Astrocyte of the cerebellum (primary cell): ENCODE measurements at regions not wholly inside any gene's neighbourhood (a gene's known extent, or its start where the extent isn't known, plus 50 kb on each side); places are given as distances from the start of the nearest gene placed in this dataset.
A peak's percentile ranks its signal among the peaks of the same experiment; 100 is the strongest.

Source experiments
- DNase-seq: peaks from one replicate; pipeline ENCODE4 v3.0.0-alpha.2; 2011; ENCODE audit warnings: low read depth
- H3K4me3 ChIP-seq: 2 replicates; pipeline ENCODE4 v1.5.1; 2011; ENCODE audit warnings: mild to moderate bottlenecking, low read depth, low read length, moderate library complexity
- in situ Hi-C: cut with HindIII; loops from 2 replicates; pipeline ENCODE4 v1.10.0; 2017; ENCODE audit warnings: low sequenced_read_pairs
- TF ChIP-seq, protein P1 (sequence below): IDR thresholded peaks from 2 replicates; pipeline ENCODE4 v1.5.1; 2012; ENCODE audit warnings: low read length, low read depth, moderate library complexity, mild to moderate bottlenecking; ENCODE audit errors: missing control alignments

DNA sequence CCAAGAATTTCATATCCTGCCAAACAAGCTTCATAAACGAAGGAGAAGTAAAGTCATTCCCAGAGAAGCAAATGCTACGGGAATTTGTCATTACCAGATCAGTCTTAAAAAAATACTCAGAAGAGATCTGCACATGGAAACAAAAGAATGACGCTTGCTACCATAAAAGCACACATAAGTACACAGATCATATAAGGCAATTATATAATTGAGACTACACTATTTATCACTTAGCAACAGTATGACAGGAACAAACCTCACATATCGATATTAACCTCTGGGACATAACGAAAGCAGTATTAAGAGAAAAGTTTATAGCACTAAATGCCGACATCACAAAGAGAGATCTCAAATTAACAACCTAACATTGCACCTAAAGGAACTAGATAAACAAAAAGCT lies 67.6 kb upstream of the TMEM200A start:
- DNase-seq, result no peak
- TF ChIP-seq, protein P1, sequence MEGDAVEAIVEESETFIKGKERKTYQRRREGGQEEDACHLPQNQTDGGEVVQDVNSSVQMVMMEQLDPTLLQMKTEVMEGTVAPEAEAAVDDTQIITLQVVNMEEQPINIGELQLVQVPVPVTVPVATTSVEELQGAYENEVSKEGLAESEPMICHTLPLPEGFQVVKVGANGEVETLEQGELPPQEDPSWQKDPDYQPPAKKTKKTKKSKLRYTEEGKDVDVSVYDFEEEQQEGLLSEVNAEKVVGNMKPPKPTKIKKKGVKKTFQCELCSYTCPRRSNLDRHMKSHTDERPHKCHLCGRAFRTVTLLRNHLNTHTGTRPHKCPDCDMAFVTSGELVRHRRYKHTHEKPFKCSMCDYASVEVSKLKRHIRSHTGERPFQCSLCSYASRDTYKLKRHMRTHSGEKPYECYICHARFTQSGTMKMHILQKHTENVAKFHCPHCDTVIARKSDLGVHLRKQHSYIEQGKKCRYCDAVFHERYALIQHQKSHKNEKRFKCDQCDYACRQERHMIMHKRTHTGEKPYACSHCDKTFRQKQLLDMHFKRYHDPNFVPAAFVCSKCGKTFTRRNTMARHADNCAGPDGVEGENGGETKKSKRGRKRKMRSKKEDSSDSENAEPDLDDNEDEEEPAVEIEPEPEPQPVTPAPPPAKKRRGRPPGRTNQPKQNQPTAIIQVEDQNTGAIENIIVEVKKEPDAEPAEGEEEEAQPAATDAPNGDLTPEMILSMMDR, result no peak
- no peak overlapping the region for H3K4me3 ChIP-seq
- in situ Hi-C loops, result no loop called here

DNA sequence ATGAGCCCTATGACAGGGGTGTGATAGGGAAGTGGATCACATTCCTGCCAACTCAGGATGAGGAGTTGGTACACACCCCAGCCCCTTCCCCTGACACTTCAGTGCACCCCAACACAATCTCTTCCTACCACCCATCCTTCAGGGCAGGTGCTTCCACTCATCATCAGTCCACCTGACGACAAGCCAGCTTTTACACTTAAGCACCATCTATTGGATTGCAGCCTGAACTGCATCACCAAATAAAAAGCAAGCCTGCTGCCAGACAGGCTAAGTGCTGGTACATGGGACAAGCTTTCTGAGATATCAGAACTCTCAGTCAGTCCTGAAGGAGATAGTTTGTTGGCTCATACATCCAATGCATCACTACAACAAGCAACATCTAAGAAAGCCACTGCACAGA lies 69.0 kb upstream of the TMEM200A start:
- H3K4me3 ChIP-seq, result no peak overlapping the region
- no peak for DNase-seq
- TF ChIP-seq, protein P1, result peak; percentile 10
- in situ Hi-C loops, result no loop called here

DNA sequence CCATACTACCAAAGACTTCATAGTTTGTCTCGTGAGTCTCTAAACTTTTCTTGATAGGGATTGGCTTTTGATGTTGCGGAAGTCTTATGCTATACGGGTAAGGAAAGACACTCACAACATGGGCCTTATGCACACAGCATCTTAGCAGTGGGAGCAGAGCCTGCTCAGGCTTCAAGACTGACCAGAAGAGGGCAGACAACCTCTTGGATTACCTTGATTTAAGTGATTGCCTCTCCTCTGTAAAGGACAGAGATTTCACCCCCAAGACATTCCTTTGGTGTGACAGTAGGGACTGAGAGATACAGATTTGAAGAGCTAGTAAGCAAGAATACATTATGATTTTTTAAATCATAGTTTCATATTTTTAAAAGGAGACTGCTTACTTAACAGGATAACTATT lies 71.0 kb upstream of the SAMD3 start:
- peak; percentile 46 for DNase-seq
- no peak overlapping the region for H3K4me3 ChIP-seq
- in situ Hi-C loops, result no loop called here
- TF ChIP-seq, protein P1, result peak; percentile 83

DNA sequence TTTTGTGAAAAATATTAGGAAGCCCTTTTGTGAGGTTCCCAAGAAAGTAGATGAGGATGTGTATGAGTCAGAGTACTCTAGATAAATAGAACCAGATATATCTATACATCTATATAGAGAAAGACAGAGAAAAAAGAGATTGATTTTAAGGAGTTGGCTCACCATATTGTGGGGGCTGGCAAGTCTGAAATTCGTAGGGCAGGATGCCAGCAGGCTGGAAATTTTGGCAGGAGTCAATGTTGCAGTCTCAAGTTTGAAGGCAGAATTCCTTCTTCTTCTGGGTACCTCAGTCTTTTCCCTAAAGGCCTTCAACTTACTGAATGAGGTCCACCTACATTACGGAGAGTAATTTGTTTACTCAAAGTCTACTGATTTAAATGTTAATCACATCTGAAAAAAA lies 65.3 kb upstream of the SAMD3 start:
- TF ChIP-seq, protein P1, result no peak
- H3K4me3 ChIP-seq, result no peak overlapping the region
- in situ Hi-C loops, result no loop called here
- no peak for DNase-seq

DNA sequence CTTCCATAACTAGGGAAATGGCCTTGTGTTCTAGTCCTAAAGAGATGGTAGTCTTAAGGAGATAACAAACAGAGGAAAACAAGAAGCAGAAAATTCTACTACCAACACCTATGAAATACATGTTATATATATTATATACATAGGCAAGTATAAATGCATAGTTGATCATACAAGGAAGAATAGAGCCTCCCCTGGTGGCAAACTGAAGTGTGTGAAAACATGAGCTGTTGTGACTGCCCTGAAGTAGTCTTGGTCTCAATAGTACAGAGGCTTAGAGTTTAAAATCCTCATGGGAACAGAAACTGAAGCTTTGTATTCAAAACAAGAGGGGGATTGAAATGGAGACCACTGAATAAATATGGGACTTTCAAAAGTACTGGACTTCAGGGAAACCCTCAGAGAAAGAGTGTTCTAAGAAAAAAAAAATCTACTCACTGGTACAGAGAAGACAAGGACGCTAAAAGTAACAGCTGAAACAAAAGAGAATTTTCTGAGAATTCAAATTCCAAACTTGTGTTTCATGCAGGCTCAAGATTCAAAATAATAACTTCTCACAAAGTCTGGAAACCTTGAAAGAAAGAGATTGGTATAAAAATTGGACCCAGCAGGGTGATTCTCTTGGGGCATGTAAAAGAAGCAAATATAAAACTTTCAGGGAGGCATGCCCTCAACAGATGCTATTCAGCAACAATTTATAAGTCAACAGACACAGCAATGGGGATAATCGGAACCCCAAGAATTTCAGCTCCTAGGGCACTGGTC lies 59.7 kb upstream of the SAMD3 start:
- DNase-seq, result peak; percentile 32
- TF ChIP-seq, protein P1, result peak; percentile 64
- in situ Hi-C loops, result loop anchor here (5.0 kb wide), 1 partner anchor 55 kb away; no protein-coding TSS in a partner anchor
- no peak overlapping the region for H3K4me3 ChIP-seq

DNA sequence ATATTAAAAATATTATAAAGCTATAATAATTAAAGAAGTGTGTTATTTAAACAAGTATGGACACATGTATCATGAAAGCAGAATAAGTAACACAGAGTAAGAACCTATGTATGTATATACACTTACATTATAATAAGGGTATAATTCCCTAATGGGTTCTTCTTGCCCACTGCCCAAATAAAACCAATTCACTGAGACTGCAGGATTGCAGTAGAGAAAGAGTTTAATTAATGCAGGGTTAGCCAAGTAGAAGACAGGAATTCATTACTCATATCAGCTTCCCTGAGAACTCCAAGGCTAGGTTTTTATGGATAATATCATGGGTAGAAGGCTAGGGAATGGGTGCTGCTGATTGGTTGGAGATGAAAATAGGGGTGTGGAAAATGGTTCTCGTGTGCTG lies 53.8 kb upstream of the SAMD3 start:
- TF ChIP-seq, protein P1, result no peak
- in situ Hi-C loops, result no loop called here

DNA sequence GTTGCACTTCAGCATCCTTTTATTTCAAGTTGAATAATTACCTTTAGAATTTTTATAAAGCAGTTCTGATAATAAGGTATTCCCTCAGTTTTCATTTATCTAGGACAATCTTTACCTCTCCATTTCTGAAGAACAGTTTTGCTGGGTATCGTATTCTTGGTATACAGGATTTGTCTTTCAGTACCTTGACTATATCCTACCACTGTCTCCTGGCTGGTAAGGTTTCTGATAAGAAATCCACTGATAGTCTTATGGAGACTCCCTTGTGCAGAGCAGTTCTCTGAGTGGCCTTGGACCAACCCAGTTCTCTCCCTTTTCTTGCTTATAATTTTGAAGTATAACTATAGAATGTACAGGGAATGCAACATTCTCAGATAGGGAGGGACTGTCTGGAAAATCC lies 51.3 kb upstream of the SAMD3 start:
- in situ Hi-C loops, result no loop called here
- DNase-seq, result no peak
- no peak overlapping the region for H3K4me3 ChIP-seq
- TF ChIP-seq, protein P1, result no peak

More for the DNA sequence above, 53.8 kb upstream of the SAMD3 start:
- H3K4me3 ChIP-seq, result no peak overlapping the region
- no peak for DNase-seq
